A549 (cell line): ENCODE measurements at regions not wholly inside any gene's neighbourhood (a gene's known extent, or its start where the extent isn't known, plus 50 kb on each side); places are given as distances from the start of the nearest gene placed in this dataset.

ENCODE experiments used
- EP300 ChIP-seq, 2 experiments: fragments of >200 bp; sonication (Bioruptor Twin); formaldehyde crosslinking; IDR thresholded peaks; 2 replicates in 1 of 2; 3 replicates in 1 of 2; pipeline ENCODE4 v1.6.1; 2016 to 2017
- FOSL2 ChIP-seq, 2 experiments: fragments of 450-650 bp in 1 of 2; fragments of >200 bp in 1 of 2; sonication (Bioruptor Twin) in 1 of 2; formaldehyde crosslinking; IDR thresholded peaks; 2 replicates each; pipeline versions ENCODE4 v1.5.0 to v1.6.1; 2016 to 2020; ENCODE audit warnings: mild to moderate bottlenecking in 1 of 2, moderate library complexity in 1 of 2
- RFX5 ChIP-seq: fragments of 450-650 bp; IDR thresholded peaks from 2 replicates; pipeline ENCODE4 v1.7.1; 2014; ENCODE audit warnings: antibody characterized with exemption, mild to moderate bottlenecking, moderate library complexity
- ZFP36 ChIP-seq: fragments of 450-650 bp; IDR thresholded peaks from 2 replicates; pipeline ENCODE4 v1.6.1; 2014; ENCODE audit warnings: borderline replicate concordance; ENCODE audit not compliant: partially characterized antibody
- TF ChIP-seq, protein P1 (sequence below): fragments of >200 bp; sonication (Bioruptor Twin); formaldehyde crosslinking; IDR thresholded peaks from 3 replicates; pipeline ENCODE4 v1.5.1; 2016
- TF ChIP-seq, protein P2 (sequence below): fragments of >200 bp; sonication (Bioruptor Twin); formaldehyde crosslinking; IDR thresholded peaks from 2 replicates; pipeline ENCODE4 v1.6.1; 2016
- TF ChIP-seq, protein P3 (sequence below): fragments of 200-600 bp; sonication (generic); IDR thresholded peaks from 2 replicates; pipeline ENCODE4 v1.6.1; 2016; ENCODE audit warnings: antibody characterized with exemption, mild to moderate bottlenecking, moderate library complexity

DNA sequence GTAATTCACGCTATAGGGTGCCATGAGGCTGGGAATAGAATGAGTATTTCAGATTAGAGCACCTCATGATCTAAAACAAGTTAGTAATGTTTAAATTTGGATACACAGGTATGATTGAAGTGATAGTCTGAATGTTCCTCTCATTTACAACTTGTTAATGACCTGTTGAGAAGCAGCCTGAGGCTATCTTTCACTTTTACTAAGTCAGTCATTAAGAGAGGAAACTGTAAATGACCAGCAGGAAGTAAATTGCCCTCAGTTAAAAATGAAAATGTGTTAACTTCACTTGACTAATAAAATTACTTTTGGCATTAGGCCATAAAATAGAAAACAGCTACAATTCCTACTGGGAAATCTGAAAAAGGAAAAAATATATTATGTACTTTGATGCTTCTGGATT, 1042.0 kb downstream of the DNAJB9 start:
- no peak for TF ChIP-seq RFX5
- no peak for TF ChIP-seq ZFP36
- TF ChIP-seq, protein P1, sequence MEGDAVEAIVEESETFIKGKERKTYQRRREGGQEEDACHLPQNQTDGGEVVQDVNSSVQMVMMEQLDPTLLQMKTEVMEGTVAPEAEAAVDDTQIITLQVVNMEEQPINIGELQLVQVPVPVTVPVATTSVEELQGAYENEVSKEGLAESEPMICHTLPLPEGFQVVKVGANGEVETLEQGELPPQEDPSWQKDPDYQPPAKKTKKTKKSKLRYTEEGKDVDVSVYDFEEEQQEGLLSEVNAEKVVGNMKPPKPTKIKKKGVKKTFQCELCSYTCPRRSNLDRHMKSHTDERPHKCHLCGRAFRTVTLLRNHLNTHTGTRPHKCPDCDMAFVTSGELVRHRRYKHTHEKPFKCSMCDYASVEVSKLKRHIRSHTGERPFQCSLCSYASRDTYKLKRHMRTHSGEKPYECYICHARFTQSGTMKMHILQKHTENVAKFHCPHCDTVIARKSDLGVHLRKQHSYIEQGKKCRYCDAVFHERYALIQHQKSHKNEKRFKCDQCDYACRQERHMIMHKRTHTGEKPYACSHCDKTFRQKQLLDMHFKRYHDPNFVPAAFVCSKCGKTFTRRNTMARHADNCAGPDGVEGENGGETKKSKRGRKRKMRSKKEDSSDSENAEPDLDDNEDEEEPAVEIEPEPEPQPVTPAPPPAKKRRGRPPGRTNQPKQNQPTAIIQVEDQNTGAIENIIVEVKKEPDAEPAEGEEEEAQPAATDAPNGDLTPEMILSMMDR, result no peak
- no peak for TF ChIP-seq FOSL2 (IDR thresholded peaks at IDR 0.05)
- TF ChIP-seq FOSL2 (CRISPR knock-in tag; IDR thresholded peaks at IDR 0.05), result no peak
- no peak for TF ChIP-seq EP300 (IDR thresholded peaks at IDR 0.05)
- TF ChIP-seq, protein P2, sequence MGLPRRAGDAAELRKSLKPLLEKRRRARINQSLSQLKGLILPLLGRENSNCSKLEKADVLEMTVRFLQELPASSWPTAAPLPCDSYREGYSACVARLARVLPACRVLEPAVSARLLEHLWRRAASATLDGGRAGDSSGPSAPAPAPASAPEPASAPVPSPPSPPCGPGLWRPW, result no peak
- TF ChIP-seq, protein P3, sequence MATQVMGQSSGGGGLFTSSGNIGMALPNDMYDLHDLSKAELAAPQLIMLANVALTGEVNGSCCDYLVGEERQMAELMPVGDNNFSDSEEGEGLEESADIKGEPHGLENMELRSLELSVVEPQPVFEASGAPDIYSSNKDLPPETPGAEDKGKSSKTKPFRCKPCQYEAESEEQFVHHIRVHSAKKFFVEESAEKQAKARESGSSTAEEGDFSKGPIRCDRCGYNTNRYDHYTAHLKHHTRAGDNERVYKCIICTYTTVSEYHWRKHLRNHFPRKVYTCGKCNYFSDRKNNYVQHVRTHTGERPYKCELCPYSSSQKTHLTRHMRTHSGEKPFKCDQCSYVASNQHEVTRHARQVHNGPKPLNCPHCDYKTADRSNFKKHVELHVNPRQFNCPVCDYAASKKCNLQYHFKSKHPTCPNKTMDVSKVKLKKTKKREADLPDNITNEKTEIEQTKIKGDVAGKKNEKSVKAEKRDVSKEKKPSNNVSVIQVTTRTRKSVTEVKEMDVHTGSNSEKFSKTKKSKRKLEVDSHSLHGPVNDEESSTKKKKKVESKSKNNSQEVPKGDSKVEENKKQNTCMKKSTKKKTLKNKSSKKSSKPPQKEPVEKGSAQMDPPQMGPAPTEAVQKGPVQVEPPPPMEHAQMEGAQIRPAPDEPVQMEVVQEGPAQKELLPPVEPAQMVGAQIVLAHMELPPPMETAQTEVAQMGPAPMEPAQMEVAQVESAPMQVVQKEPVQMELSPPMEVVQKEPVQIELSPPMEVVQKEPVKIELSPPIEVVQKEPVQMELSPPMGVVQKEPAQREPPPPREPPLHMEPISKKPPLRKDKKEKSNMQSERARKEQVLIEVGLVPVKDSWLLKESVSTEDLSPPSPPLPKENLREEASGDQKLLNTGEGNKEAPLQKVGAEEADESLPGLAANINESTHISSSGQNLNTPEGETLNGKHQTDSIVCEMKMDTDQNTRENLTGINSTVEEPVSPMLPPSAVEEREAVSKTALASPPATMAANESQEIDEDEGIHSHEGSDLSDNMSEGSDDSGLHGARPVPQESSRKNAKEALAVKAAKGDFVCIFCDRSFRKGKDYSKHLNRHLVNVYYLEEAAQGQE, result no peak
